ENCODE measurements at regions not wholly inside any gene's neighbourhood (a gene's known extent, or its start where the extent isn't known, plus 50 kb on each side); places are given as distances from the start of the nearest gene placed in this dataset.

DNA sequence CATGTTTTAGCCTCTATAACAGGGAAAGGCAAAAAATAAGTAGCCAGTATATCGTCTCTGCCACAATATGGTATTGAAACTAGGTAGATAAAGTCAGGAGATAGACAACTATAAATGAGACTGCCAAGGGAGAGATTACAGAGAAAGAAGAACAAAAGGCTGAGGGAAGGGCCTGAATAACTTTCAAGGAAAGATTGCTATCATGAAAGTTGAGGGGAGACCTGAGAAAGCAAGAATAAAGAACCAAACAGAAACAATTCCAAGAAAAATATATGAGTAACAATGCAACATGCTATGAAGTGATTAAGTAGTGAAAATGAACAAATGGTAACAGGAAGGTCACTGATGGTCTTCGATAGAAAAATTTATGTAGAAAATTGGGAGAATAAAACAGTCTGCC is 690.1 kb downstream of the METTL15 start:
- H3K27ac Mint-ChIP-seq (ENCODE audit: low read depth, unreplicated experiment) = peak overlapping the region; percentile 34
- H3K9me3 Mint-ChIP-seq (ENCODE audit: unreplicated experiment) = peaks cover 5% of the 10 kb centered on the region
- H3K4me1 Mint-ChIP-seq (ENCODE audit: insufficient read depth, unreplicated experiment) = peaks cover 9% of the 10 kb centered on the region
- no peak for DNase-seq (ENCODE audit: unreplicated experiment)
- ChIA-PET CTCF (interaction anchor here (0.6 kb wide), 1 partner anchor 337 kb away, joined by 3 read pairs; no protein-coding TSS in a partner anchor), POLR2A (no interaction called here)
- intact Hi-C loops (cut with micrococcal nuclease) = no loop called here
- H3K4me3 Mint-ChIP-seq (ENCODE audit: unreplicated experiment) = no peak overlapping the region
- no peaks in the 10 kb centered on the region for H3K36me3 Mint-ChIP-seq (ENCODE audit: insufficient read depth, unreplicated experiment)
- BruUV-seq (replicated peaks) = no TSS peak
- no peaks in the 10 kb centered on the region for H3K27me3 Mint-ChIP-seq (ENCODE audit: insufficient read depth, unreplicated experiment)
- TF ChIP-seq CTCF (IDR thresholded peaks at IDR 0.05; ENCODE audit: unreplicated experiment) = no peak

GRCh38 chr11:28797536-28797935 is 689.3 kb downstream of the METTL15 start:
- no peak overlapping the region for H3K4me3 Mint-ChIP-seq (ENCODE audit: unreplicated experiment)
- DNase-seq (ENCODE audit: unreplicated experiment) = no peak
- BruUV-seq (replicated peaks) = no TSS peak
- ChIA-PET CTCF (no interaction called here), POLR2A (no interaction called here)
- intact Hi-C loops (cut with micrococcal nuclease) = no loop called here
- H3K36me3 Mint-ChIP-seq (ENCODE audit: insufficient read depth, unreplicated experiment) = no peaks in the 10 kb centered on the region
- peaks cover 6% of the 10 kb centered on the region for H3K9me3 Mint-ChIP-seq (ENCODE audit: unreplicated experiment)
- H3K27me3 Mint-ChIP-seq (ENCODE audit: insufficient read depth, unreplicated experiment) = no peaks in the 10 kb centered on the region
- H3K27ac Mint-ChIP-seq (ENCODE audit: low read depth, unreplicated experiment) = peak overlapping the region; percentile 34
- no peak for TF ChIP-seq CTCF (IDR thresholded peaks at IDR 0.05; ENCODE audit: unreplicated experiment)
- peaks cover 9% of the 10 kb centered on the region for H3K4me1 Mint-ChIP-seq (ENCODE audit: insufficient read depth, unreplicated experiment)

DNA sequence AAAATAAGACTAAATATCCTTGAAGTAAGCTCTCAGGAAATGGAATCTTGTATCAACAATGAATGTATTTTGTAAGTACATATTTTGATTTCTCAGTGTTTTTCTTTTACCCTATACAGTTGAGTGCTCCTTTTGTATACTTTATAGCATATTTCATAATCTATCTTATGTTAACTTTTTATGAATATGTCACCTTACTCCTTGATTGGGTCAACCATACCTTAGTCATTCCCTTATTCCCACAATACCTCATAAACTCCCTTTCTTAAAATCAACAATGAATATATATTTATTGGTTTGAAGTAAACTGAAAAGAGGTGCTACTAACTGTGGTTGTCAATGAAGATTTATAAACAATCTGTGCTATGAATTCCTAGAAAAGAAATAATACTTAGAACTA is 686.2 kb downstream of the METTL15 start:
- Mint-ChIP-seq H3K27ac (ENCODE audit: low read depth, unreplicated experiment) (no peak overlapping the region), H3K4me1 (ENCODE audit: insufficient read depth, unreplicated experiment) (peaks cover 9% of the 10 kb centered on the region), H3K4me3 (ENCODE audit: unreplicated experiment) (no peak overlapping the region), H3K9me3 (ENCODE audit: unreplicated experiment) (peaks cover 30% of the 10 kb centered on the region), H3K36me3 (ENCODE audit: insufficient read depth, unreplicated experiment) (no peaks in the 10 kb centered on the region), H3K27me3 (ENCODE audit: insufficient read depth, unreplicated experiment) (no peaks in the 10 kb centered on the region)
- ChIA-PET CTCF (no interaction called here), POLR2A (interaction anchor here (0.6 kb wide), 1 partner anchor 948 kb away, joined by 3 read pairs; no protein-coding TSS in a partner anchor)
- intact Hi-C loops (cut with micrococcal nuclease) = no loop called here
- TF ChIP-seq CTCF (IDR thresholded peaks at IDR 0.05; ENCODE audit: unreplicated experiment) = no peak
- no TSS peak for BruUV-seq (replicated peaks)
- DNase-seq (ENCODE audit: unreplicated experiment) = peak; percentile 11

DNA sequence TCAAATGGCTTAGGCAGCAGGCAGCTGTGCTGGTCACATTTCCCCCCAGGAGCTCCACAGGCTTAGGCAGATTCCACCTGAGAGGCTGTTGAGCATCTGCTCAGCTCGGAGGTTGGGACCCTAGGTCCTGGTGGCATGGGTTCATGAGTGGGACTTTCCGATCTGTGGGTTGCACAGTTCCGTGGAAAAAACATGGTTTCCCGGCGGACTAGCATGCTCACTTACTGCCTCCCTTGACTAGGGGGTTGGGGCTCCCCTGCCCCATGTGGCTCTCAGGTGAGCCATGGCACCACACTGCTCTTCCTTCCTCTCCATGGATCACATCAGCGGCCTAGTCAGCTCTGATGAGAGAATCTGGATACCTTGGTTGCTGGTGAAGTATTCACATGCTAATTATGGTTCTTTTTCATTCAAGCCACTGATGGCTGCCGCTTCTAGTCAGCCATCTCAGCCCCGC is 685.1 kb downstream of the METTL15 start:
- no peaks in the 10 kb centered on the region for H3K27me3 Mint-ChIP-seq (ENCODE audit: insufficient read depth, unreplicated experiment)
- TF ChIP-seq CTCF (IDR thresholded peaks at IDR 0.05; ENCODE audit: unreplicated experiment) = no peak
- CTCF ChIA-PET = no interaction called here
- H3K4me1 Mint-ChIP-seq (ENCODE audit: insufficient read depth, unreplicated experiment) = peaks cover 4% of the 10 kb centered on the region
- H3K9me3 Mint-ChIP-seq (ENCODE audit: unreplicated experiment) = peaks cover 30% of the 10 kb centered on the region
- POLR2A ChIA-PET = interaction anchor here (0.6 kb wide), 1 partner anchor 17 kb away, joined by 3 read pairs; no protein-coding TSS in a partner anchor
- H3K36me3 Mint-ChIP-seq (ENCODE audit: insufficient read depth, unreplicated experiment) = no peaks in the 10 kb centered on the region
- intact Hi-C loops (cut with micrococcal nuclease) = no loop called here
- H3K27ac Mint-ChIP-seq (ENCODE audit: low read depth, unreplicated experiment) = no peak overlapping the region
- no peak for DNase-seq (ENCODE audit: unreplicated experiment)
- BruUV-seq (replicated peaks) = no TSS peak
- no peak overlapping the region for H3K4me3 Mint-ChIP-seq (ENCODE audit: unreplicated experiment)
